Neural cell (in vitro differentiated cells): ENCODE measurements at regions not wholly inside any gene's neighbourhood (a gene's known extent, or its start where the extent isn't known, plus 50 kb on each side); places are given as distances from the start of the nearest gene placed in this dataset.

Experiments used
- H2AFZ ChIP-seq: fragments of 200-600, 300-800 bp; sonication (generic), shearing (Covaris generic); 2 replicates; pipeline ENCODE4 v1.6.0; 2014; ENCODE audit warnings: low read depth, mild to moderate bottlenecking, antibody characterized with exemption, low read length, moderate library complexity
- H3F3A ChIP-seq: fragments of 200-600 bp; shearing (Covaris generic); 2 replicates; pipeline ENCODE4 v1.6.1; 2016; ENCODE audit warnings: mild to moderate bottlenecking, moderate library complexity, mixed read lengths, antibody characterized with exemption, low read length; ENCODE audit not compliant: insufficient read depth, poor library complexity, severe bottlenecking
- H3K27ac ChIP-seq: fragments of 200-600, 300-800 bp; sonication (generic), shearing (Covaris generic); 2 replicates; pipeline ENCODE4 v1.5.1; 2014; ENCODE audit warnings: mild to moderate bottlenecking, low read length, moderate library complexity
- H3K27me3 ChIP-seq: fragments of 300-800, 200-600 bp; sonication (generic), shearing (Covaris generic); 2 replicates; pipeline ENCODE4 v1.6.0; 2014; ENCODE audit warnings: mild to moderate bottlenecking, low read depth, low read length, moderate library complexity; ENCODE audit not compliant: insufficient read depth
- H3K36me3 ChIP-seq: fragments of 300-800, 200-600 bp; sonication (generic), shearing (Covaris generic); 2 replicates; pipeline ENCODE4 v1.5.1; 2014; ENCODE audit warnings: mild to moderate bottlenecking, antibody characterized with exemption, low read length, moderate library complexity; ENCODE audit not compliant: insufficient read depth
- H3K4me2 ChIP-seq: fragments of 300-800, 200-600 bp; sonication (generic), shearing (Covaris generic); 2 replicates; pipeline ENCODE4 v1.6.0; 2014; ENCODE audit warnings: mild to moderate bottlenecking, low read length
- H3K4me3 ChIP-seq: fragments of 300-800, 200-600 bp; sonication (generic), shearing (Covaris generic); 2 replicates; pipeline ENCODE4 v1.5.1; 2014; ENCODE audit warnings: mild to moderate bottlenecking, low read length, moderate library complexity
- H3K79me2 ChIP-seq: fragments of 200-600 bp; shearing (Covaris generic); replicated peaks from 2 replicates; pipeline ENCODE4 v1.6.0; 2014; ENCODE audit warnings: mild to moderate bottlenecking, low read length, moderate library complexity; ENCODE audit not compliant: insufficient read depth
- H3K9ac ChIP-seq: fragments of 300-800, 200-600 bp; sonication (generic), shearing (Covaris generic); 2 replicates; pipeline ENCODE4 v1.6.1; 2016; ENCODE audit warnings: mild to moderate bottlenecking, low read length, mixed read lengths
- H3K9me2 ChIP-seq: fragments of 200-600 bp; shearing (Covaris generic); 2 replicates; pipeline ENCODE4 v1.6.1; 2016; ENCODE audit warnings: mild to moderate bottlenecking, low read length, mixed read lengths; ENCODE audit not compliant: insufficient read depth
- H3K9me3 ChIP-seq: fragments of 200-600, 300-800 bp; sonication (generic), shearing (Covaris generic); 2 replicates; pipeline ENCODE4 v1.6.1; 2016; ENCODE audit warnings: mild to moderate bottlenecking, mixed run types, low read length, moderate library complexity, mixed read lengths
- H4K20me1 ChIP-seq: fragments of 200-600 bp; shearing (Covaris generic); 2 replicates; pipeline ENCODE4 v1.6.1; 2016; ENCODE audit warnings: mild to moderate bottlenecking, mixed run types; ENCODE audit not compliant: insufficient read depth
- CTCF ChIP-seq: fragments of 450-650 bp; IDR thresholded peaks from 2 replicates; pipeline ENCODE4 v1.5.1; 2014; ENCODE audit warnings: antibody characterized with exemption, mild to moderate bottlenecking, moderate library complexity; ENCODE audit not compliant: poor library complexity, severe bottlenecking
- EP300 ChIP-seq: fragments of 450-650 bp; conservative IDR thresholded peaks from 2 replicates; pipeline ENCODE4 v1.6.1; 2014; ENCODE audit warnings: antibody characterized with exemption, mild to moderate bottlenecking, moderate library complexity; ENCODE audit not compliant: poor library complexity, severe bottlenecking
- EZH2 ChIP-seq: fragments of 200-600, 300-800 bp; shearing (Covaris generic), sonication (generic); IDR thresholded peaks from 2 replicates; pipeline ENCODE4 v1.6.1; 2014; ENCODE audit warnings: antibody characterized with exemption, low read length, borderline replicate concordance, mild to moderate bottlenecking; ENCODE audit not compliant: insufficient read depth, poor library complexity, severe bottlenecking
- MXI1 ChIP-seq: fragments of 450-650 bp; conservative IDR thresholded peaks from 2 replicates; pipeline ENCODE4 v1.6.1; 2014; ENCODE audit warnings: antibody characterized with exemption, mild to moderate bottlenecking; ENCODE audit not compliant: poor library complexity, severe bottlenecking
- POLR2AphosphoS5 ChIP-seq: IDR thresholded peaks from 2 replicates; pipeline ENCODE4 v1.6.1; 2012
- RAD21 ChIP-seq: fragments of 450-650 bp; conservative IDR thresholded peaks from 2 replicates; pipeline ENCODE4 v1.6.1; 2014; ENCODE audit warnings: antibody characterized with exemption, mild to moderate bottlenecking, moderate library complexity
- REST ChIP-seq: IDR thresholded peaks from 2 replicates; pipeline ENCODE4 v1.6.1; 2012; ENCODE audit warnings: borderline replicate concordance
- SMC3 ChIP-seq: fragments of 450-650 bp; conservative IDR thresholded peaks from 2 replicates; pipeline ENCODE4 v1.6.1; 2014; ENCODE audit warnings: antibody characterized with exemption, mild to moderate bottlenecking, moderate library complexity; ENCODE audit not compliant: poor library complexity
- TAF1 ChIP-seq: IDR thresholded peaks from 2 replicates; pipeline ENCODE4 v1.6.1; 2012; ENCODE audit warnings: low read depth

DNA sequence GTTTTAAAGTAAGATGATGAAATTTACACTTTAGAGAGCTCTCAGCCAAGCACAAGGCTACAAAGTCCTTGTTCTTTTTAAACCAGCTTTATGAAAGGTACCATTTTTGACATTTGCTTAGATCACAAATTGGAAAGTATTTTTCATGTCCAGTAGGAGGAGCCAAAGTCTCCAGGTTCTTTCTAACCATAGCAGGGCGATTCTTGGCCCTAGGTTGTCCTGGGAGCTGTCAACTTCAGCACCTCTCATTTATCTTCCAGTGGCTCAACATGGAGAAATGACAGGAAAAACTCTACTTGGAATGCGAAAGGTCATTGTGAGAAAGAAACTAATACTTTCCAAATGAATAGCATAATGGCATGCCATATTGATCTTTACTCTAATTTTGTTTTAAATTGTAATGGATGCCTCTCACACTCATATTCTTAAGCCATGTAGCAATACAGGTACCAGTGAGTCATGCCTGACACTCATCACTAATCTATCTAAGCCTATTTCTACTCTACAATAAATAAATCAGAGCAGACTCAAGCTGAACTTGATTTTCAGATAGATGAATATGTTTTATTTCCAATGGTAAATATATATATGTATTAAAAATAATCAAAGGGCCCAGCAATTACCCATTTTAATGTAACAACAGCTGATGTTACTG, 919.1 kb upstream of the EEF2KMT start:
- H2AFZ ChIP-seq = no peak overlapping the region
- H3K27ac ChIP-seq = no peak overlapping the region
- H3K36me3 ChIP-seq = no peaks in the 10 kb centered on the region
- peaks cover 34% of the 10 kb centered on the region for H3K79me2 ChIP-seq
- H3K4me3 ChIP-seq = no peak overlapping the region
- H3K27me3 ChIP-seq = no peaks in the 10 kb centered on the region
- H3K9ac ChIP-seq = no peak overlapping the region
- H3F3A ChIP-seq = no peaks in the 10 kb centered on the region
- TF ChIP-seq SMC3 = peak; percentile 76
- TF ChIP-seq EZH2 = no peak
- TF ChIP-seq POLR2AphosphoS5 = no peak
- TF ChIP-seq EP300 = no peak
- no peak for TF ChIP-seq MXI1
- TF ChIP-seq TAF1 = no peak
- peak; percentile 76 for TF ChIP-seq CTCF
- no peak for TF ChIP-seq REST
- TF ChIP-seq RAD21 = peak; percentile 76
- H3K9me2 ChIP-seq = no peaks in the 10 kb centered on the region
- H4K20me1 ChIP-seq = no peaks in the 10 kb centered on the region
- H3K9me3 ChIP-seq = no peaks in the 10 kb centered on the region
- no peak overlapping the region for H3K4me2 ChIP-seq

DNA sequence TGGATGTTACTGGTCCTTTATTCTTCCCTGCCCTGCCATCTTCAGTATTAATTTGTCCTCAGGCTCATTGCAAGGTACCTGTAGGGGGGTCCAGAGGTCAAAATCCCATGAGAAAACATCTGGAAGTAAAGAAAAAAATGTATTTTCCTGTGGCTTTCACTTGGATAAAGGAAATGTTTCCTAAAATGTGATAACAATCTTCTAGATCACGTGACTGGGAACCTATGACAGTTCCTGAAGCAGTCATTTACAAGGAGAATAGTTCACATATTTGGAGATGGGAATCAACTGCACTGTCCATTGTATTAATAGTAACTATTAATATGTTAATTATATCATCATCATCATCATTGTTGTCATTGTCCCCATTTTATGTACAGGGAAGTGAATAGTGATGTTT, 915.1 kb upstream of the EEF2KMT start:
- no peak overlapping the region for H3K9ac ChIP-seq
- H3K79me2 ChIP-seq = no peaks in the 10 kb centered on the region
- H3K27ac ChIP-seq = no peak overlapping the region
- H3K9me2 ChIP-seq = no peaks in the 10 kb centered on the region
- no peaks in the 10 kb centered on the region for H3K27me3 ChIP-seq
- TF ChIP-seq MXI1 = no peak
- TF ChIP-seq EZH2 = no peak
- no peak for TF ChIP-seq RAD21
- TF ChIP-seq REST = no peak
- no peak for TF ChIP-seq EP300
- TF ChIP-seq TAF1 = no peak
- TF ChIP-seq SMC3 = no peak
- TF ChIP-seq POLR2AphosphoS5 = no peak
- TF ChIP-seq CTCF = no peak
- H3K36me3 ChIP-seq = no peaks in the 10 kb centered on the region
- no peaks in the 10 kb centered on the region for H3K9me3 ChIP-seq
- H3F3A ChIP-seq = no peaks in the 10 kb centered on the region
- no peak overlapping the region for H3K4me2 ChIP-seq
- no peak overlapping the region for H3K4me3 ChIP-seq
- no peaks in the 10 kb centered on the region for H4K20me1 ChIP-seq
- no peak overlapping the region for H2AFZ ChIP-seq
